Activated T-cell treated with anti-CD3 and anti-CD28 coated beads, Interleukin-2, amount 50 U/mL, for 48 hours (primary cell): ENCODE measurements at regions not wholly inside any gene's neighbourhood (a gene's known extent, or its start where the extent isn't known, plus 50 kb on each side); places are given as distances from the start of the nearest gene placed in this dataset.

Source experiments
- DNase-seq, 2 experiments: peaks; one replicate each; pipeline ENCODE4 v3.0.0-alpha.2; 2020

- no peak for DNase-seq
Observed at GRCh38 chrX:110432091-110432905, 73.7 kb downstream of the RTL9 start.

GRCh38 chrX:110432906-110433215, 74.2 kb downstream of the RTL9 start:
- no peak for DNase-seq

GRCh38 chrX:110435196-110435595, 76.5 kb downstream of the RTL9 start:
- no peak for DNase-seq

DNA sequence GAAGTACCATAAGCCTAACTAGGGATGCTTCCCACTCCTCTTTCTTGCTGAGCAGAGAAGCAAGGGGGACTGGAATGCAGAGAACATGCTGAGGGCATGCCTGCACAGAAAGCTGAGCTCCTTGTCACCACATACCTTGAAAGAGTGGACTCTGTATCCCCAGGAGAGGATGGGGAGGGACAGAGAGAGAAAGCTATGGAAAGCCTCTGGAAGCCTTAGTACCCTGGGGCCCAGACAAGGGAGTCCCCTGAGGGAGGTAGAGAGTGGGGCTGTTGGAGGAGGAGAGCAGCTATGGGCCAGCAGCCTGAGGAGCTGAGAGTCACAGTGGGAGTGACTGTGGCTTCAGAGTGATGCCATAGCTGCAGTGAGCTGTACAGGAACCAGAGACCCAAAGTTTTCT, 77.9 kb downstream of the RTL9 start:
- no peak for DNase-seq

GRCh38 chrX:110437686-110438085, 79.0 kb downstream of the RTL9 start:
- no peak for DNase-seq

DNA sequence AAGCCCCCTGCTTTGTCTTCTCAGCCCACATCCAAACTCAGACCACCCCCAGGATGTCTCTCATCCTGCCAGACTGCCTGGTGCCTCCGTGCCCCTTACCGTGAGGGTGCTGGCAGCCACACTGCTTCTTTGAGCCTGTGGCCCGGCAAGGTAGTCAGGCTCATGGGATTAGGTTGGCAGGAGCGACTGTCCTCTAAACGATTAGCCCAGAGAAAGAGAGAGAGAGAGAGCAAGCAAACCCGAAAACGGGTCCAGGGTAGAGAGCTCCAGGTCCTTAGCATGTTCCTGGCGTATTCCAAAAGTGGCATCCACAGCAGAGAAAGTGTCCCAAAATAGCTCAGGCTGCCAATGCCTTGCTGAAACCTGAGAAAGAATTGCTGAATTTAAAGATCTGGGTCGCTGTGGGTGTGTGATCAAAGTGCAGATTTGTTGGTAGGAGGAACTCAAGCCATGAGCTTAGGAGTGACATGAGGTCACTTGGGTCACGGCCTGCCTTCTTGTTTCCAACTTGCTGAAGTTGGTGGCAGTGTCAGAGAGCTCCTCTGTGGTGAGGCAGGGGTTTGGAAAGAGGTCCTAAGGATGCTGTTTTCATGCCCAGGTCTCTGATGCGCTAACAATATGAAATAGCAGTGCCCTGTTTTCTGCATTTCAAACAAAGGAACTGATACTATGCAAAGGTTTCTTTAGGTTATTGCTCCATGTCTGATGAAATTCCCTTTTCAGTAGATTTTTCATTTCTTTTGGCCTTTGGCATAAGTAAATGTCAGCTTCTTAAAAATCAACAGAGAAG, 81.6 kb downstream of the RTL9 start:
- DNase-seq, result no peak

- no peak for DNase-seq
Observed at GRCh38 chrX:110442635-110443034, 84.0 kb downstream of the RTL9 start.

DNA sequence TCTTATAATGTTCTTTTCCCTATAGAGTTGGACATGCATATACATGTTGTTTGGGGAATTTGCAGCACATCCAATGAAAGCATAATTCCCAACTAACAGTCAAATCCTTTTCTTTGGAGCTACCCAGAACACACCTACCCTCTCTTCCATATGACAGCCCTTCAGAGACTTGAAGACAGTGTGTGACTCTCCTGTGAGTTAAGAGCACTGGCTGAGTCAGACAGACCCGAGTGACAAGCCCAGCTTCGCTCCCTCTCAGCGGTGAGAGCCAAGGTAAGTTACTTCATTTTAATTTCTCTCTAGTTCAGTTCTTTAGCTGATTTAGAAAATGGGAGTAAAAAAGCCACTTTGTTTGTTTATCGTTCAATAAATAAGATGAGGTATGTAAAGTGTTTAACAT, 86.3 kb downstream of the RTL9 start:
- DNase-seq, result no peak

GRCh38 chrX:110448459-110448858, 89.8 kb downstream of the RTL9 start:
- DNase-seq, result no peak

DNA sequence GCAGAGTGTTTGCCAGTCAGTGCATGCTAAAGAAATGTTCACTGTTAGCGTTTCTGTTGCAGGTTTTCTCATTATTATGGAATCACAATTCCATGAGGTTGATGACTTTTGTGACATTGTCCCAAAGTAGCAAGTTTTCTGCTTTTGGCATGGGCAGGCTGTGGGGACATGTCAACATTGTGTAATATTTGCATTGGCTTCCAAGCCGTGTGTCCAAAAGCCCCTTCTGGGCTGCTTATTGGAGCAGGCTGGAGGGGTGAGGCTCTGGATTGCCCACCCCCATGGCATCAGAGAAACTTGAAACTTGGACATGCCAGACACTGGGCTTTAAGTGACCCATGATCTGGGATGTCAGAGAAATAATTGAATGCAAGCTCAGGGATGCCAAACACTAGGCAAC, 90.7 kb downstream of the RTL9 start:
- DNase-seq, result no peak

- peak; percentile 76 to 79 for DNase-seq
Observed at GRCh38 chrX:110450050-110450449, 91.4 kb downstream of the RTL9 start.

DNA sequence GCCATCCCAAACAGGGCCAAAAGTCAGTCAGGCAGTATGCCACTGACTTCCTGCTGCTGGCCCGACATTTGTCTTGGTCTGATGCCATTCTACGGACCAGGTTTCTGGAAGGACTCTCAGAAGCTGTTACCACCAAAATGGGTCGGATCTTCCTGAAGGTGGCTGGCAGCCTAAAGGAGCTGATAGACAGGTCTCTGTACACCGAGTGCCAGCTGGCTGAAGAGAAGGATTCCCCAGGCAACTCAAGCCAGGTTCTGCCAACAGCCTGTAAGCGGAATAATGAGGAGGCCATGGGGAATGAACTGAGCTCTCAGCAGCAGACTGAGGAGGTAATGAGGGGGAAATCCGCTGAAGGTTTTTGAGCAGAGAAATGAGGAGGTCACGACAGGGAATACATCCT, 95.7 kb downstream of the RTL9 start:
- DNase-seq, result no peak

DNA sequence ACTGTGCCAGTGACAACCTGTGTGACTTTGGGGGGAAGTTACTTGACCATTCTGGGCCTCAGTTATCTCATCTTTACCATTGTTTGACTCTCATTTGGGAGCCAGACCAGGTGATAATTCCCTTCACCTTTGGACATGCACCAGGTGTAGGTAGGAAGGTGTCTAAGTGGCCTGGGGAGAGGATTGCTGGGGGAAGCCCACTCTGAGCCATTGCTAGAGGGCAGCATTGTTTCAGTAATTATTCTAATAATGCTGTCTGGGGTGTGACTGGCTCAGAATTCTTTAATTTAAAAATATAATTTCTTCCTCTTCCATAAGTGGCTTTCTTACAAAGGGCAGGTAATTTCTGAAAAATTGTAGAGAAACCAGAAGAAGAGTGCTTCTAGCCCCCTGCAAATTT, 104.3 kb downstream of the RTL9 start:
- no peak for DNase-seq

- no peak for DNase-seq
Observed at GRCh38 chrX:110466790-110467189, 108.1 kb downstream of the RTL9 start.

- no peak for DNase-seq
Observed at GRCh38 chrX:110472265-110472664, 113.6 kb downstream of the RTL9 start.

- DNase-seq, result no peak
Observed at GRCh38 chrX:110477593-110478228, 119.1 kb downstream of the RTL9 start.

GRCh38 chrX:110491846-110492620, 133.4 kb downstream of the RTL9 start:
- no peak for DNase-seq

- DNase-seq, result no peak
Observed at GRCh38 chrX:110504947-110505346, 146.3 kb downstream of the RTL9 start.

GRCh38 chrX:110509755-110510532, 151.3 kb downstream of the RTL9 start:
- no peak for DNase-seq

GRCh38 chrX:110511238-110511637, 152.6 kb downstream of the RTL9 start:
- no peak for DNase-seq

DNA sequence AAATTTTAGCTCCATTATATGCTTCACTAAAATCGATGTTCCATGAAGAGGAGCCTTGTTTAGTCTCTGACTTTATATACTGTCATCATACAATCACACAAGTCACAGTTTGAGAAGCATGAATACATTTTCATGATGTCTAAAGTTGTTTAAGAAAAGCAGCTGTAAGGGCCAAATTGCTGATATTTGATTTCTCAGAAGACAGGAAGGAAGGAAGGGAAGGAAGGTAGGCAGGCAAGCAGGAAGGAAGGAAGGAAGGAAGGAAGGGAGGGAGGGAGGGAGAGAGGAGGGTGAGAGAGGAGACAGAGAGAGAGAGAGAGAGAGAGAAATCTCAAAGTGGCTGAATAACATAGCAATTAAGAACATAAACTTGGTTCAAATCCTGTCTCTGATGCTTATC, 153.7 kb downstream of the RTL9 start:
- DNase-seq, result no peak

DNA sequence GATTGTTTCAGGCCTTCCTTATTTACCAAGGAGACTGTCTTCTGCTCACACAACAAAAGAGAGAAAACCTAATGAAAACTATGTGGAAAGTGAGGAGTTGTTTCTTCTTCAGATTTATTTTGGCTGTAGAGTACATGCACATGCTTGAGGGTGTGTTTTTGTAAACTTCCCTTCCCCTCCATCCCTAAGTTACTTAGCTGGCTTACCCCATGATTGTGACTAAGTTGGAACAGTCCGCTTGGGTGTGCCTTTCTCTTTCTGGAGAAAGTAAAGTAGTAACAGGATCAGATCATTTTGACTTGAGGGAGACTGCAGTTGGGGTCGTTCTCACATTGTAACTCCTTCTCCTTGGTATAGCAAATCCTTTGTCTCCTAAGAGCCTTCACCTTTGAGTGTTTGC, 155.9 kb downstream of the RTL9 start:
- no peak for DNase-seq
